Suprapubic skin (tissue), 3 donors: ENCODE measurements at regions not wholly inside any gene's neighbourhood (a gene's known extent, or its start where the extent isn't known, plus 50 kb on each side); places are given as distances from the start of the nearest gene placed in this dataset.

Source experiments
- POLR2A ChIP-seq, 2 donors: fragments of 450-650 bp; IDR thresholded peaks; one replicate each; pipeline ENCODE4 v1.6.1; 2017; ENCODE audit warnings: antibody characterized with exemption in 2 of 2, mild to moderate bottlenecking in 2 of 2, moderate library complexity in 2 of 2
- TF ChIP-seq, protein P1 (sequence below), 2 donors: fragments of 200-600 bp in 1 of 2; fragments of 450-650 bp in 1 of 2; sonication (generic) in 1 of 2; IDR thresholded peaks; one replicate each; pipeline ENCODE4 v1.5.1; 2016 to 2019; ENCODE audit warnings: antibody characterized with exemption in 2 of 2, mild to moderate bottlenecking in 1 of 2, moderate library complexity in 1 of 2

DNA sequence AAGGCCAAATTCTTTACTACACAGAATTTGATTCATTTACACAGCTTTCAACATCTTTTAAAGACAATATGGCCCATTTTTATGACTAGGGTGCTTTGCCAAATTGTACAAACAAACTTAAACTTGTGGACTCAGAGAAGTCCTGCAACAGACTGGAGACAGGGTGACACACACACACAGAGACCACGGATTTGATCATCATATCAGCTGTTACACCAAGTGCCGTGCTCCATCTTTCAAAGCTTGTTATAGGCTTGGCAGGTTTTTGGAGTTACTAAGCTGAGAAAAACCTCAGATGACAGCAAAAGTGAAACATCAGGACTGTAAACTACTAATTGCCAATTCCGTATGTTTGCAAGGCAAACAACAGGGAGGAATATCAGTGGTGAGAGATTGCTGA, 811.7 kb downstream of the GALC start:
- TF ChIP-seq, protein P1, sequence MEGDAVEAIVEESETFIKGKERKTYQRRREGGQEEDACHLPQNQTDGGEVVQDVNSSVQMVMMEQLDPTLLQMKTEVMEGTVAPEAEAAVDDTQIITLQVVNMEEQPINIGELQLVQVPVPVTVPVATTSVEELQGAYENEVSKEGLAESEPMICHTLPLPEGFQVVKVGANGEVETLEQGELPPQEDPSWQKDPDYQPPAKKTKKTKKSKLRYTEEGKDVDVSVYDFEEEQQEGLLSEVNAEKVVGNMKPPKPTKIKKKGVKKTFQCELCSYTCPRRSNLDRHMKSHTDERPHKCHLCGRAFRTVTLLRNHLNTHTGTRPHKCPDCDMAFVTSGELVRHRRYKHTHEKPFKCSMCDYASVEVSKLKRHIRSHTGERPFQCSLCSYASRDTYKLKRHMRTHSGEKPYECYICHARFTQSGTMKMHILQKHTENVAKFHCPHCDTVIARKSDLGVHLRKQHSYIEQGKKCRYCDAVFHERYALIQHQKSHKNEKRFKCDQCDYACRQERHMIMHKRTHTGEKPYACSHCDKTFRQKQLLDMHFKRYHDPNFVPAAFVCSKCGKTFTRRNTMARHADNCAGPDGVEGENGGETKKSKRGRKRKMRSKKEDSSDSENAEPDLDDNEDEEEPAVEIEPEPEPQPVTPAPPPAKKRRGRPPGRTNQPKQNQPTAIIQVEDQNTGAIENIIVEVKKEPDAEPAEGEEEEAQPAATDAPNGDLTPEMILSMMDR (IDR thresholded peaks at IDR 0.05) = no peak
- no peak for TF ChIP-seq POLR2A (IDR thresholded peaks at IDR 0.05)
